ENCODE measurements at regions not wholly inside any gene's neighbourhood (a gene's known extent, or its start where the extent isn't known, plus 50 kb on each side); places are given as distances from the start of the nearest gene placed in this dataset.
A peak's percentile ranks its signal among the peaks of the same experiment; 100 is the strongest.

- TF ChIP-seq, protein P1, sequence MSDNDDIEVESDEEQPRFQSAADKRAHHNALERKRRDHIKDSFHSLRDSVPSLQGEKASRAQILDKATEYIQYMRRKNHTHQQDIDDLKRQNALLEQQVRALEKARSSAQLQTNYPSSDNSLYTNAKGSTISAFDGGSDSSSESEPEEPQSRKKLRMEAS (IDR thresholded peaks at IDR 0.05): no peak
- TF ChIP-seq KDM5A (IDR thresholded peaks at IDR 0.05) (no peak), MAFK (IDR thresholded peaks at IDR 0.05; ENCODE audit: partially characterized antibody) (peak; percentile 97), CTCF (IDR thresholded peaks at IDR 0.05) (no peak), CBX8 (IDR thresholded peaks at IDR 0.05) (no peak), NR3C1 (IDR thresholded peaks at IDR 0.05) (no peak), RFX5 (IDR thresholded peaks at IDR 0.05) (no peak), MYC (IDR thresholded peaks at IDR 0.05; ENCODE audit: borderline replicate concordance, low read length) (no peak), RAD21 (conservative IDR thresholded peaks at IDR 0.05 in 1 of 2, IDR thresholded peaks at IDR 0.05 in 1 of 2) (no peak), KDM1A (IDR thresholded peaks at IDR 0.05; ENCODE audit: low read depth) (no peak), SMC3 (IDR thresholded peaks at IDR 0.05) (no peak)
These were observed 415.5 kb downstream of the CBLN2 start for GRCh38 chr18:72128649-72129048.
